ENCODE measurements at regions not wholly inside any gene's neighbourhood (a gene's known extent, or its start where the extent isn't known, plus 50 kb on each side); places are given as distances from the start of the nearest gene placed in this dataset.

DNA sequence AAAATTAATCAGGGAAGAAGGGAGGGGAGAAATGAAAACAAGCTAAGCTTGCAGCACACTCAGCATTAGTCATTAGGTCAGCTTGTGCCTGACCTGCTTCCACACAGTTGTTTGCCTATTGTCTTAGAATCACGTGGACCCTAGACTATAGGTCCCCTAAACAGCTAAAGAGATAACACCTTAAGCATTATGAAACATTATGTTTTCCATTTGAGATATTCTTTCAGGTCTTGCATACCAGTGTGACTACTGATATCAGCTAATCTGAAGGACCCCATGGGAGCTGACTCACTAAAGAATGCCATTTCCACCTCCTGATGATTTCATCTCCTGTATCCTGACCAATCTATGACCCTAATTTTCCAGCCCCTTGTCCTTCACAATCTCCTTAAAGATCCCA, 154.1 kb upstream of the FUT8 start (continued):
- TF ChIP-seq MEIS1 (CRISPR knock-in tag; IDR thresholded peaks at IDR 0.05; ENCODE audit: borderline replicate concordance) (no peak), TEAD3 (CRISPR knock-in tag; optimal IDR thresholded peaks at IDR 0.05; ENCODE audit: borderline replicate concordance) (peak; percentile 7), ZNF781 (CRISPR knock-in tag; IDR thresholded peaks at IDR 0.05; ENCODE audit: borderline replicate concordance, not compliant biosample characterization) (no peak), ZBTB3 (CRISPR knock-in tag; IDR thresholded peaks at IDR 0.05; ENCODE audit: borderline replicate concordance, low read depth) (no peak), DR1 (CRISPR knock-in tag; IDR thresholded peaks at IDR 0.05) (no peak), NR1H2 (CRISPR knock-in tag; IDR thresholded peaks at IDR 0.05; ENCODE audit: borderline replicate concordance, low read depth) (no peak)
- TF ChIP-seq, protein P1, sequence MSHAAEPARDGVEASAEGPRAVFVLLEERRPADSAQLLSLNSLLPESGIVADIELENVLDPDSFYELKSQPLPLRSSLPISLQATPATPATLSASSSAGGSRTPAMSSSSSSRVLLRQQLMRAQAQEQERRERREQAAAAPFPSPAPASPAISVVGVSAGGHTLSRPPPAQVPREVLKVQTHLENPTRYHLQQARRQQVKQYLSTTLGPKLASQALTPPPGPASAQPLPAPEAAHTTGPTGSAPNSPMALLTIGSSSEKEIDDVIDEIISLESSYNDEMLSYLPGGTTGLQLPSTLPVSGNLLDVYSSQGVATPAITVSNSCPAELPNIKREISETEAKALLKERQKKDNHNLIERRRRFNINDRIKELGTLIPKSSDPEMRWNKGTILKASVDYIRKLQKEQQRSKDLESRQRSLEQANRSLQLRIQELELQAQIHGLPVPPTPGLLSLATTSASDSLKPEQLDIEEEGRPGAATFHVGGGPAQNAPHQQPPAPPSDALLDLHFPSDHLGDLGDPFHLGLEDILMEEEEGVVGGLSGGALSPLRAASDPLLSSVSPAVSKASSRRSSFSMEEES (CRISPR knock-in tag; IDR thresholded peaks at IDR 0.05): peak; percentile 80

DNA sequence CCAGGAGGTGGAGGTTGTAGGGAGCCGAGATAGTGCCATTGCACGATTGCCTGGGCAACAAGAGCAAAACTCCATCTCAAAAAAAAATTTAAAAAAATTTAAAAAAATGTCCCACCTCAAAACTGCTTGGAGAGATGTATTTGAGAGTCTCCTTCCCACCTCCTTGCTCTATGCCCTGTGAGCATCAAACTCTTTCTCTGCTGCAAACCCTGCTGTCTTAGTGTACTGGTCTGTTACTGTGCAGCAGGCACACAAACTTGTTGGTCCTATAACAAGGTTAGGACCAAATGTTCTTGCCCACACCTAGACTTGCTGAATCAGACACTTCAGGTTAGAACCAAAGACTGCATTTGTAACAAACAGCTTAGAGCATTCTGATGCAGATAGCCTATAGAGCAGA, 153.5 kb upstream of the FUT8 start:
- Histone ChIP-seq H3K36me3 (replicated peaks in 1 of 2; ENCODE audit: control insufficient read depth in 1 of 2, insufficient read depth in 2 of 2, low read length in 2 of 2) (no peaks in the 10 kb centered on the region), H4K20me1 (ENCODE audit: insufficient read depth, low read length) (no peaks in the 10 kb centered on the region), H3K4me2 (ENCODE audit: low read depth, low read length) (no peak overlapping the region), H3K79me2 (ENCODE audit: insufficient read depth, low read length) (no peaks in the 10 kb centered on the region), H3K4me1 (ENCODE audit: insufficient read depth, low read length) (peaks cover 68% of the 10 kb centered on the region), H3K4me3 (replicated peaks in 1 of 3; ENCODE audit: insufficient read depth in 1 of 3, low read depth in 2 of 3, low read length in 3 of 3) (no peak overlapping the region), H3K9me3 (ENCODE audit: low read length) (peaks cover 4% of the 10 kb centered on the region), H3K9ac (ENCODE audit: insufficient read depth, low read depth, low read length) (no peak overlapping the region), H3K27ac (ENCODE audit: extremely low read length, insufficient read depth, low read length) (no peak overlapping the region), H2AFZ (ENCODE audit: low read length) (no peak overlapping the region), H3K27me3 (ENCODE audit: control insufficient read depth in 1 of 2, insufficient read depth in 2 of 2, low read length in 2 of 2) (no peaks in the 10 kb centered on the region)
- ChIA-PET CTCF (ENCODE audit: low intra/inter-chr PET ratio, low total read pairs) (no interaction called here), POLR2A (interaction anchor here (0.9 to 4.4 kb wide), 7 partner anchors 10 to 152 kb away, joined by 4 to 49 read pairs (median 16); no protein-coding TSS in a partner anchor)
- intact Hi-C loops (cut with micrococcal nuclease; ENCODE audit: unreplicated experiment) (no loop called here), in situ Hi-C loops (cut with HindIII; ENCODE audit: extremely low pct_ligation_motif_present, low pct_unique_long_range_greater_than_20kb) (no loop called here)
- no peak for DNase-seq (ENCODE audit: low spot score)
- 96% methylated on average over 2 of the region's 2 CpGs for WGBS (ENCODE audit: low lambda C conversion rate)
- FAIRE-seq: no peak
- ATAC-seq: no peak
- BruUV-seq (replicated peaks): no TSS peak
- TF ChIP-seq NCOA2 (CRISPR knock-in tag; IDR thresholded peaks at IDR 0.05): no peak
- TF ChIP-seq, protein P2, sequence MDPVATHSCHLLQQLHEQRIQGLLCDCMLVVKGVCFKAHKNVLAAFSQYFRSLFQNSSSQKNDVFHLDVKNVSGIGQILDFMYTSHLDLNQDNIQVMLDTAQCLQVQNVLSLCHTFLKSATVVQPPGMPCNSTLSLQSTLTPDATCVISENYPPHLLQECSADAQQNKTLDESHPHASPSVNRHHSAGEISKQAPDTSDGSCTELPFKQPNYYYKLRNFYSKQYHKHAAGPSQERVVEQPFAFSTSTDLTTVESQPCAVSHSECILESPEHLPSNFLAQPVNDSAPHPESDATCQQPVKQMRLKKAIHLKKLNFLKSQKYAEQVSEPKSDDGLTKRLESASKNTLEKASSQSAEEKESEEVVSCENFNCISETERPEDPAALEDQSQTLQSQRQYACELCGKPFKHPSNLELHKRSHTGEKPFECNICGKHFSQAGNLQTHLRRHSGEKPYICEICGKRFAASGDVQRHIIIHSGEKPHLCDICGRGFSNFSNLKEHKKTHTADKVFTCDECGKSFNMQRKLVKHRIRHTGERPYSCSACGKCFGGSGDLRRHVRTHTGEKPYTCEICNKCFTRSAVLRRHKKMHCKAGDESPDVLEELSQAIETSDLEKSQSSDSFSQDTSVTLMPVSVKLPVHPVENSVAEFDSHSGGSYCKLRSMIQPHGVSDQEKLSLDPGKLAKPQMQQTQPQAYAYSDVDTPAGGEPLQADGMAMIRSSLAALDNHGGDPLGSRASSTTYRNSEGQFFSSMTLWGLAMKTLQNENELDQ (CRISPR knock-in tag; IDR thresholded peaks at IDR 0.05; ENCODE audit: borderline replicate concordance): no peak
- TF ChIP-seq ISL2 (CRISPR knock-in tag; IDR thresholded peaks at IDR 0.05): no peak
- TF ChIP-seq ZBTB20 (CRISPR knock-in tag; IDR thresholded peaks at IDR 0.05; ENCODE audit: borderline replicate concordance, low read depth): no peak
- TF ChIP-seq, protein P3, sequence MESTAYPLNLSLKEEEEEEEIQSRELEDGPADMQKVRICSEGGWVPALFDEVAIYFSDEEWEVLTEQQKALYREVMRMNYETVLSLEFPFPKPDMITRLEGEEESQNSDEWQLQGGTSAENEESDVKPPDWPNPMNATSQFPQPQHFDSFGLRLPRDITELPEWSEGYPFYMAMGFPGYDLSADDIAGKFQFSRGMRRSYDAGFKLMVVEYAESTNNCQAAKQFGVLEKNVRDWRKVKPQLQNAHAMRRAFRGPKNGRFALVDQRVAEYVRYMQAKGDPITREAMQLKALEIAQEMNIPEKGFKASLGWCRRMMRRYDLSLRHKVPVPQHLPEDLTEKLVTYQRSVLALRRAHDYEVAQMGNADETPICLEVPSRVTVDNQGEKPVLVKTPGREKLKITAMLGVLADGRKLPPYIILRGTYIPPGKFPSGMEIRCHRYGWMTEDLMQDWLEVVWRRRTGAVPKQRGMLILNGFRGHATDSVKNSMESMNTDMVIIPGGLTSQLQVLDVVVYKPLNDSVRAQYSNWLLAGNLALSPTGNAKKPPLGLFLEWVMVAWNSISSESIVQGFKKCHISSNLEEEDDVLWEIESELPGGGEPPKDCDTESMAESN (CRISPR knock-in tag; conservative IDR thresholded peaks at IDR 0.05): no peak
- no peak for TF ChIP-seq ZNF17 (CRISPR knock-in tag; IDR thresholded peaks at IDR 0.05)
